WTC11 (cell line): ENCODE measurements at regions not wholly inside any gene's neighbourhood (a gene's known extent, or its start where the extent isn't known, plus 50 kb on each side); places are given as distances from the start of the nearest gene placed in this dataset.

Experiments
- ATAC-seq: fragments of 200-7000 bp; cut with Tn5 transposase; 2 replicates; pipeline ENCODE4 v1.10.0; 2021; ENCODE audit warnings: mild to moderate bottlenecking, moderate library complexity
- CTCF ChIA-PET: fragments of 300-600 bp; sonication (Branson Sonifier 250); formaldehyde crosslinking; loops from one replicate; lab custom pipeline; 2021; ENCODE audit warnings: antibody characterized with exemption; lab: Charles Lee
- POLR2A ChIA-PET: fragments of 350-600 bp; sonication (Branson Sonifier 250); formaldehyde crosslinking; loops from one replicate; lab custom pipeline; 2021; ENCODE audit warnings: antibody characterized with exemption; lab: Charles Lee
- DNase-seq: peaks from one replicate; pipeline ENCODE4 v3.0.0; 2021; ENCODE audit warnings: low spot score
- H3K27ac Mint-ChIP-seq: 2 replicates; pipeline ENCODE4 v1.8.0; 2021; ENCODE audit warnings: mixed read lengths
- H3K27me3 Mint-ChIP-seq: 2 replicates; pipeline ENCODE4 v1.8.0; 2021; ENCODE audit warnings: low read depth, mild to moderate bottlenecking, moderate library complexity, mixed read lengths
- H3K36me3 Mint-ChIP-seq: 2 replicates; pipeline ENCODE4 v1.8.0; 2021; ENCODE audit warnings: mixed read lengths
- H3K4me1 Mint-ChIP-seq: 2 replicates; pipeline ENCODE4 v1.8.0; 2022; ENCODE audit warnings: mixed read lengths
- H3K4me3 Mint-ChIP-seq: 2 replicates; pipeline ENCODE4 v1.8.0; 2021; ENCODE audit warnings: mild to moderate bottlenecking, moderate library complexity, mixed read lengths
- H3K9me3 Mint-ChIP-seq: 2 replicates; pipeline ENCODE4 v1.8.0; 2021; ENCODE audit warnings: mixed read lengths
- ARID4B ChIP-seq: sonication (generic); formaldehyde crosslinking; IDR thresholded peaks from 2 replicates; pipeline ENCODE4 v1.8.0; 2023; ENCODE audit warnings: missing genetic modification reagents, mild to moderate bottlenecking, borderline replicate concordance
- ATF1 ChIP-seq: sonication (generic); formaldehyde crosslinking; IDR thresholded peaks from 2 replicates; pipeline ENCODE4 v1.8.1; 2023; ENCODE audit warnings: mild to moderate bottlenecking, moderate library complexity, missing genetic modification reagents
- ATF6 ChIP-seq: sonication (generic); formaldehyde crosslinking; IDR thresholded peaks from 2 replicates; pipeline ENCODE4 v1.8.1; 2023; ENCODE audit warnings: mild to moderate bottlenecking, missing genetic modification reagents
- ESRRA ChIP-seq: sonication (generic); formaldehyde crosslinking; IDR thresholded peaks from 2 replicates; pipeline ENCODE4 v1.8.1; 2022; ENCODE audit warnings: mild to moderate bottlenecking, missing genetic modification reagents, borderline replicate concordance
- ETV6 ChIP-seq: sonication (generic); formaldehyde crosslinking; IDR thresholded peaks from 2 replicates; pipeline ENCODE4 v1.8.1; 2022; ENCODE audit warnings: mild to moderate bottlenecking, missing genetic modification reagents
- GABPB1 ChIP-seq: sonication (generic); formaldehyde crosslinking; IDR thresholded peaks from 2 replicates; pipeline ENCODE4 v1.8.1; 2023; ENCODE audit warnings: mild to moderate bottlenecking, missing genetic modification reagents
- HMGXB4 ChIP-seq: sonication (generic); formaldehyde crosslinking; IDR thresholded peaks from 2 replicates; pipeline ENCODE4 v1.8.1; 2023; ENCODE audit warnings: mild to moderate bottlenecking, moderate library complexity, missing genetic modification reagents
- IRF1 ChIP-seq: sonication (generic); formaldehyde crosslinking; IDR thresholded peaks from 2 replicates; pipeline ENCODE4 v1.8.0; 2023; ENCODE audit warnings: missing genetic modification reagents
- JUN ChIP-seq: sonication (generic); formaldehyde crosslinking; IDR thresholded peaks from 2 replicates; pipeline ENCODE4 v1.8.0; 2023; ENCODE audit warnings: mild to moderate bottlenecking, missing genetic modification reagents
- KAT7 ChIP-seq: sonication (generic); formaldehyde crosslinking; IDR thresholded peaks from 2 replicates; pipeline ENCODE4 v1.8.1; 2023; ENCODE audit warnings: missing genetic modification reagents, mild to moderate bottlenecking, borderline replicate concordance
- MAX ChIP-seq: sonication (generic); formaldehyde crosslinking; IDR thresholded peaks from 2 replicates; pipeline ENCODE4 v1.8.0; 2022; ENCODE audit warnings: mild to moderate bottlenecking, missing genetic modification reagents
- MYBL2 ChIP-seq: sonication (generic); formaldehyde crosslinking; IDR thresholded peaks from 2 replicates; pipeline ENCODE4 v1.8.1; 2023; ENCODE audit warnings: mild to moderate bottlenecking, moderate library complexity, missing genetic modification reagents
- NR3C1 ChIP-seq: sonication (generic); formaldehyde crosslinking; conservative IDR thresholded peaks from 2 replicates; pipeline ENCODE4 v1.8.1; 2023; ENCODE audit warnings: low read depth, mild to moderate bottlenecking, missing genetic modification reagents
- PRRX2 ChIP-seq: fragments of 250-450 bp; sonication (Bioruptor Pico); IDR thresholded peaks from 2 replicates; pipeline ENCODE4 v1.8.0; 2021; ENCODE audit warnings: mild to moderate bottlenecking
- TEAD1 ChIP-seq: sonication (generic); formaldehyde crosslinking; IDR thresholded peaks from 2 replicates; pipeline ENCODE4 v1.8.0; 2022; ENCODE audit warnings: mild to moderate bottlenecking, missing genetic modification reagents
- TEAD4 ChIP-seq: sonication (generic); formaldehyde crosslinking; IDR thresholded peaks from 2 replicates; pipeline ENCODE4 v1.8.0; 2022; ENCODE audit warnings: mild to moderate bottlenecking, missing genetic modification reagents
- TP53 ChIP-seq: sonication (generic); formaldehyde crosslinking; IDR thresholded peaks from 2 replicates; pipeline ENCODE4 v1.8.1; 2023; ENCODE audit warnings: mild to moderate bottlenecking, missing genetic modification reagents
- USF1 ChIP-seq: sonication (generic); formaldehyde crosslinking; IDR thresholded peaks from 2 replicates; pipeline ENCODE4 v1.8.0; 2022; ENCODE audit warnings: mild to moderate bottlenecking, missing genetic modification reagents
- ZBTB43 ChIP-seq: sonication (generic); formaldehyde crosslinking; IDR thresholded peaks from 2 replicates; pipeline ENCODE4 v1.8.1; 2023; ENCODE audit warnings: mild to moderate bottlenecking, missing genetic modification reagents
- ZNF281 ChIP-seq: sonication (generic); formaldehyde crosslinking; IDR thresholded peaks from 2 replicates; pipeline ENCODE4 v1.8.0; 2023; ENCODE audit warnings: mild to moderate bottlenecking, missing genetic modification reagents

GRCh38 chr3:15858547-15859506 is 61.0 kb upstream of the ANKRD28 start:
- peaks cover 10% of the 10 kb centered on the region for H3K36me3 Mint-ChIP-seq
- H3K9me3 Mint-ChIP-seq: peaks cover 6% of the 10 kb centered on the region; the same call in 1 of the 2 replicates
- POLR2A ChIA-PET: no interaction called here
- H3K4me1 Mint-ChIP-seq: peaks cover 38% of the 10 kb centered on the region
- DNase-seq (peak; percentile 73), ATAC-seq (peak; percentile 55)
- TF ChIP-seq TP53 (CRISPR knock-in tag): no peak
- peak; percentile 67; the same call in 1 of the 2 replicates for TF ChIP-seq JUN (CRISPR knock-in tag)
- 0 out of 2 replicates have a peak, but pooled peaks have one; percentile 57 for TF ChIP-seq NR3C1
- no peak for TF ChIP-seq ZBTB43 (CRISPR knock-in tag)
- TF ChIP-seq ATF1 (CRISPR knock-in tag): 0 out of 2 replicates have a peak, but pooled peaks have one; percentile 31
- peak; percentile 76 for TF ChIP-seq MAX (CRISPR knock-in tag)
- peak; percentile 46 for TF ChIP-seq USF1 (CRISPR knock-in tag)
- TF ChIP-seq ZNF281 (CRISPR knock-in tag): peak; percentile 49; the same call in 1 of the 2 replicates
- 0 out of 2 replicates have a peak, but pooled peaks have one; percentile 39 for TF ChIP-seq GABPB1 (CRISPR knock-in tag)
- TF ChIP-seq IRF1 (CRISPR knock-in tag): 0 out of 2 replicates have a peak, but pooled peaks have one; percentile 17
- 0 out of 2 replicates have a peak, but pooled peaks have one; percentile 19 for TF ChIP-seq TEAD1 (CRISPR knock-in tag)
- 0 out of 2 replicates have a peak, but pooled peaks have one; percentile 72 for TF ChIP-seq ARID4B
- peak; percentile 43; the same call in 1 of the 2 replicates for TF ChIP-seq MYBL2
- TF ChIP-seq KAT7 (CRISPR knock-in tag): peak; percentile 93; the same call in 1 of the 2 replicates
- no peak for TF ChIP-seq PRRX2
- TF ChIP-seq TEAD4 (CRISPR knock-in tag): no peak
- TF ChIP-seq ESRRA (CRISPR knock-in tag): peak; percentile 94
- no peak for TF ChIP-seq ATF6 (CRISPR knock-in tag)
- no peak; the same call in 1 of the 2 replicates for TF ChIP-seq ETV6 (CRISPR knock-in tag)
- TF ChIP-seq HMGXB4 (CRISPR knock-in tag): peak; percentile 79
- no peaks in the 10 kb centered on the region; the same call in 1 of the 2 replicates for H3K27me3 Mint-ChIP-seq
- CTCF ChIA-PET: no interaction called here
- peak overlapping the region; percentile 91 for H3K4me3 Mint-ChIP-seq
- peak overlapping the region; percentile 98 for H3K27ac Mint-ChIP-seq
